IMR-90 (cell line): ENCODE measurements at regions not wholly inside any gene's neighbourhood (a gene's known extent, or its start where the extent isn't known, plus 50 kb on each side); places are given as distances from the start of the nearest gene placed in this dataset.

Experiments used
- ATAC-seq: fragments of 200-7000 bp; cut with Tn5 transposase; 2 replicates; pipeline ENCODE4 v1.9.1; 2020; ENCODE audit warnings: low read depth, mild to moderate bottlenecking, moderate library complexity
- BruUV-seq: library from RNA; stranded (reverse); fragments of 400-500 nt; replicated peaks from 2 replicates; lab custom pipeline; 2021; lab: Mats Ljungman, UMichigan
- CTCF ChIA-PET: fragments of 300-600 bp; formaldehyde crosslinking; extraction: SDS; loops from one replicate; lab custom pipeline; 2021; ENCODE audit warnings: antibody characterized with exemption; lab: Yijun Ruan, JAX
- POLR2A ChIA-PET: fragments of 300-600 bp; sonication (Branson Sonifier 250); formaldehyde crosslinking; loops from one replicate; lab custom pipeline; 2022; ENCODE audit warnings: antibody characterized with exemption; ENCODE audit not compliant: unreplicated experiment; lab: Charles Lee
- DNase-seq: peaks from one replicate; pipeline ENCODE4 v3.0.0; 2013
- H2AFZ ChIP-seq: replicated peaks from 2 replicates; pipeline ENCODE3; 2013; ENCODE audit warnings: low read length, mild to moderate bottlenecking; ENCODE audit not compliant: poor library complexity
- H2AK5ac ChIP-seq: 2 replicates; pipeline ENCODE4 v1.6.1; 2013; ENCODE audit warnings: low read depth, low read length, inconsistent platforms
- H2AK9ac ChIP-seq: replicated peaks from 2 replicates; pipeline ENCODE3; 2013; ENCODE audit warnings: mild to moderate bottlenecking, low read depth, low read length, moderate library complexity; ENCODE audit not compliant: poor library complexity
- H2BK120ac ChIP-seq: 2 replicates; pipeline ENCODE4 v1.6.1; 2013; ENCODE audit warnings: low read depth, low read length, inconsistent platforms
- H2BK15ac ChIP-seq: 3 replicates; pipeline ENCODE4 v1.6.1; 2013; ENCODE audit warnings: low read depth, low read length, inconsistent platforms
- H2BK20ac ChIP-seq: 2 replicates; pipeline ENCODE4 v1.6.1; 2013; ENCODE audit warnings: low read depth, mild to moderate bottlenecking, inconsistent platforms, low read length, moderate library complexity
- H2BK5ac ChIP-seq: 2 replicates; pipeline ENCODE4 v1.6.1; 2013; ENCODE audit warnings: mild to moderate bottlenecking, low read depth, low read length, inconsistent platforms; ENCODE audit not compliant: poor library complexity, severe bottlenecking
- H3K14ac ChIP-seq: replicated peaks from 2 replicates; pipeline ENCODE4 v1.6.1; 2013; ENCODE audit warnings: low read depth, low read length, inconsistent platforms
- H3K18ac ChIP-seq: 2 replicates; pipeline ENCODE4 v1.6.1; 2013; ENCODE audit warnings: low read depth, low read length, control low read depth
- H3K23ac ChIP-seq: 2 replicates; pipeline ENCODE4 v1.6.1; 2013; ENCODE audit warnings: low read depth, low read length, inconsistent platforms
- H3K27ac ChIP-seq: 2 replicates; pipeline ENCODE4 v1.5.1; 2013; ENCODE audit warnings: mild to moderate bottlenecking, control low read depth, low read length; ENCODE audit not compliant: insufficient read depth
- H3K27me3 ChIP-seq: 2 replicates; pipeline ENCODE4 v1.6.1; 2013; ENCODE audit warnings: low read length; ENCODE audit not compliant: control insufficient read depth, insufficient read depth
- H3K36me3 ChIP-seq: 2 replicates; pipeline ENCODE4 v1.6.1; 2013; ENCODE audit warnings: low read length, mixed read lengths; ENCODE audit not compliant: control insufficient read depth, insufficient read depth
- H3K4ac ChIP-seq: 2 replicates; pipeline ENCODE4 v1.6.1; 2013; ENCODE audit warnings: low read depth, low read length, inconsistent platforms
- H3K4me1 ChIP-seq: 2 replicates; pipeline ENCODE4 v1.6.1; 2013; ENCODE audit warnings: low read length, mixed read lengths; ENCODE audit not compliant: control insufficient read depth, insufficient read depth
- H3K4me2 ChIP-seq: 2 replicates; pipeline ENCODE4 v1.6.1; 2013; ENCODE audit warnings: low read depth, mild to moderate bottlenecking, control low read depth, low read length, moderate library complexity
- H3K4me3 ChIP-seq: 2 replicates; pipeline ENCODE4 v1.5.1; 2013; ENCODE audit warnings: low read depth, mild to moderate bottlenecking, control low read depth, low read length, moderate library complexity; ENCODE audit not compliant: insufficient read depth
- H3K56ac ChIP-seq: 2 replicates; pipeline ENCODE4 v1.6.1; 2013; ENCODE audit warnings: low read length, inconsistent platforms; ENCODE audit not compliant: insufficient read depth; ENCODE audit errors: extremely low read depth
- H3K79me1 ChIP-seq, 2 experiments: 2 replicates each; pipeline ENCODE4 v1.6.1; 2013; ENCODE audit warnings: low read length in 2 of 2, inconsistent platforms in 1 of 2, low read depth in 1 of 2
- H3K9ac ChIP-seq: 2 replicates; pipeline ENCODE4 v1.6.1; 2013; ENCODE audit warnings: low read depth, low read length, control low read depth
- H3K9me1 ChIP-seq: 2 replicates; pipeline ENCODE4 v1.6.1; 2013; ENCODE audit warnings: low read length, inconsistent platforms; ENCODE audit not compliant: insufficient read depth
- H3K9me3 ChIP-seq: 2 replicates; pipeline ENCODE4 v1.6.1; 2013; ENCODE audit warnings: low read length; ENCODE audit not compliant: control insufficient read depth, insufficient read depth
- H4K20me1 ChIP-seq: 2 replicates; pipeline ENCODE4 v1.6.1; 2013; ENCODE audit warnings: low read length, inconsistent platforms; ENCODE audit not compliant: insufficient read depth
- H4K5ac ChIP-seq: 2 replicates; pipeline ENCODE4 v1.6.1; 2013; ENCODE audit warnings: mild to moderate bottlenecking, low read depth, low read length, control low read depth
- H4K8ac ChIP-seq, 2 experiments: 2 replicates each; pipeline ENCODE4 v1.6.1; 2013; ENCODE audit warnings: low read depth in 2 of 2, low read length in 2 of 2, control low read depth in 1 of 2, inconsistent platforms in 1 of 2
- H4K91ac ChIP-seq: 2 replicates; pipeline ENCODE4 v1.6.1; 2013; ENCODE audit warnings: low read depth, low read length, inconsistent platforms; ENCODE audit not compliant: insufficient read depth
- CEBPB ChIP-seq: IDR thresholded peaks from 2 replicates; pipeline ENCODE4 v1.6.1; 2012; ENCODE audit warnings: low read depth, low read length, improper control_type of control experiment
- CHD1 ChIP-seq: IDR thresholded peaks from 2 replicates; pipeline ENCODE4 v1.6.1; 2012; ENCODE audit warnings: low read depth, low read length, improper control_type of control experiment
- CTCF ChIP-seq: conservative IDR thresholded peaks from 2 replicates; pipeline ENCODE4 v1.5.1; 2012; ENCODE audit warnings: mild to moderate bottlenecking, low read depth, low read length, improper control_type of control experiment
- ELK1 ChIP-seq: fragments of 150-350 bp; IDR thresholded peaks from 2 replicates; pipeline ENCODE4 v1.6.1; 2016; ENCODE audit warnings: low read depth, mild to moderate bottlenecking, low read length, moderate library complexity, borderline replicate concordance
- FOS ChIP-seq: fragments of 150-350 bp; IDR thresholded peaks from 2 replicates; pipeline ENCODE4 v1.6.1; 2016; ENCODE audit warnings: low read depth, low read length
- MAFK ChIP-seq: IDR thresholded peaks from 2 replicates; pipeline ENCODE4 v1.6.1; 2012; ENCODE audit warnings: low read depth, low read length, improper control_type of control experiment
- MAZ ChIP-seq: IDR thresholded peaks from 2 replicates; pipeline ENCODE4 v1.6.1; 2012; ENCODE audit warnings: low read depth, mild to moderate bottlenecking, low read length, improper control_type of control experiment, moderate library complexity, borderline replicate concordance
- MXI1 ChIP-seq: IDR thresholded peaks from 2 replicates; pipeline ENCODE4 v1.6.1; 2012; ENCODE audit warnings: low read depth, mild to moderate bottlenecking, low read length, moderate library complexity, borderline replicate concordance
- NFE2L2 ChIP-seq: fragments of 150-350 bp; IDR thresholded peaks from 2 replicates; pipeline ENCODE4 v1.6.1; 2016; ENCODE audit warnings: low read depth, mild to moderate bottlenecking, low read length
- POLR2A ChIP-seq: IDR thresholded peaks from 2 replicates; pipeline ENCODE4 v1.6.1; 2012; ENCODE audit warnings: mild to moderate bottlenecking, low read depth, low read length
- RAD21 ChIP-seq: IDR thresholded peaks from 2 replicates; pipeline ENCODE4 v1.6.1; 2012; ENCODE audit warnings: low read length, improper control_type of control experiment
- RCOR1 ChIP-seq: IDR thresholded peaks from 2 replicates; pipeline ENCODE4 v1.6.1; 2012; ENCODE audit warnings: mild to moderate bottlenecking, low read length, improper control_type of control experiment; ENCODE audit not compliant: insufficient replicate concordance
- RFX5 ChIP-seq: IDR thresholded peaks from 2 replicates; pipeline ENCODE4 v1.8.0; 2012; ENCODE audit warnings: low read depth, mild to moderate bottlenecking, low read length, moderate library complexity
- SMC3 ChIP-seq: fragments of 150-350 bp; IDR thresholded peaks from 2 replicates; pipeline ENCODE4 v1.6.1; 2016; ENCODE audit warnings: low read depth, mild to moderate bottlenecking, antibody characterized with exemption, low read length, moderate library complexity
- USF2 ChIP-seq: fragments of 150-350 bp; IDR thresholded peaks from 2 replicates; pipeline ENCODE4 v1.6.1; 2017; ENCODE audit warnings: mild to moderate bottlenecking, antibody characterized with exemption, low read length, low read depth
- WGBS, 2 experiments: methylation state at CpG; one replicate each; pipeline versions ENCODE4 v1.1.5 to v1.1.7; 2013; ENCODE audit warnings: missing lambda C conversion rate in 2 of 2; ENCODE audit not compliant: insufficient read length in 1 of 2; ENCODE audit errors: extremely low coverage in 2 of 2; 5-methylcytosine and 5-hydroxymethylcytosine counted together
- dilution Hi-C: fragments of 300-500 bp; cut with HindIII; formaldehyde crosslinking; loops from one replicate; pipeline ENCODE4 v1.14.3; 2018; ENCODE audit warnings: low sequenced_read_pairs; ENCODE audit not compliant: unreplicated experiment
- in situ Hi-C: fragments of 300-500 bp; cut with MboI; formaldehyde crosslinking; loops from 3 replicates; pipeline ENCODE4 v1.14.3; 2019; ENCODE audit warnings: low sequenced_read_pairs, inconsistent platforms, mixed read lengths
- intact Hi-C: fragments of 100-400 bp; cut with micrococcal nuclease; formaldehyde crosslinking; loops from 2 replicates; pipeline ENCODE4 v1.10.0; 2022

- Histone ChIP-seq H2AK5ac (no peak overlapping the region), H3K14ac (no peak overlapping the region), H4K5ac (no peak overlapping the region), H4K20me1 (no peaks in the 10 kb centered on the region), H3K23ac (no peak overlapping the region), H3K27me3 (peaks cover 8% of the 10 kb centered on the region), H3K36me3 (no peaks in the 10 kb centered on the region), H3K4ac (no peak overlapping the region), H3K79me1 (no peaks in the 10 kb centered on the region), H3K9ac (no peak overlapping the region), H3K4me3 (no peak overlapping the region), H3K9me3 (peaks cover 6% of the 10 kb centered on the region; the same call in 1 of the 2 replicates), H3K18ac (no peak overlapping the region), H2BK15ac (no peak overlapping the region), H2AFZ (no peak overlapping the region), H2BK120ac (no peak overlapping the region), H2BK5ac (no peak overlapping the region), H4K8ac (no peak overlapping the region), H3K4me1 (peaks cover 5% of the 10 kb centered on the region; the same call in 1 of the 2 replicates), H3K56ac (no peak overlapping the region), H3K9me1 (0 out of 2 replicates have a peak, but pooled peaks cover 2% of the 10 kb centered on the region), H2BK20ac (no peak overlapping the region), H3K27ac (no peak overlapping the region), H3K4me2 (no peak overlapping the region), H4K91ac (no peak overlapping the region), H2AK9ac (no peak overlapping the region)
- DNase-seq = no peak
- dilution Hi-C loops = no loop called here
- intact Hi-C loops = no loop called here
- ChIA-PET POLR2A (no interaction called here), CTCF (no interaction called here)
- 90% methylated on average over 3 of the region's 8 CpGs; no CpG with 5 or more reads in 1 of the 2 experiments for WGBS, 2 experiments
- no peak for ATAC-seq
- no TSS peak for BruUV-seq
- in situ Hi-C loops = no loop called here
- TF ChIP-seq RAD21 = no peak
- TF ChIP-seq NFE2L2 = no peak
- TF ChIP-seq CEBPB = no peak
- no peak for TF ChIP-seq MAZ
- no peak for TF ChIP-seq ELK1
- TF ChIP-seq POLR2A = no peak
- no peak for TF ChIP-seq RCOR1
- no peak for TF ChIP-seq MAFK
- no peak for TF ChIP-seq MXI1
- no peak for TF ChIP-seq RFX5
- TF ChIP-seq CTCF = no peak
- no peak for TF ChIP-seq CHD1
- TF ChIP-seq FOS = no peak
- no peak for TF ChIP-seq SMC3
- TF ChIP-seq USF2 = no peak
These were observed 384.3 kb upstream of the ID2 start for GRCh38 chr2:8297376-8298231.
